Type B pancreatic cell (in vitro differentiated cells): ENCODE measurements at regions not wholly inside any gene's neighbourhood (a gene's known extent, or its start where the extent isn't known, plus 50 kb on each side); places are given as distances from the start of the nearest gene placed in this dataset.

ENCODE experiments used
- DNase-seq: peaks from one replicate; pipeline ENCODE4 v3.0.0; 2021; ENCODE audit warnings: mixed read lengths; ENCODE audit not compliant: unreplicated experiment; ENCODE audit errors: extremely low spot score
- H3K27ac Mint-ChIP-seq: 2 replicates; pipeline ENCODE4 v1.8.0; 2021; ENCODE audit warnings: mild to moderate bottlenecking, mixed read lengths
- H3K27me3 Mint-ChIP-seq: 2 replicates; pipeline ENCODE4 v1.8.0; 2021; ENCODE audit warnings: mixed read lengths
- H3K36me3 Mint-ChIP-seq: 2 replicates; pipeline ENCODE4 v1.8.0; 2021; ENCODE audit warnings: mixed read lengths
- H3K4me1 Mint-ChIP-seq: one replicate; pipeline ENCODE4 v1.8.0; 2021; ENCODE audit warnings: mixed read lengths; ENCODE audit not compliant: unreplicated experiment
- H3K4me3 Mint-ChIP-seq: 2 replicates; pipeline ENCODE4 v1.8.0; 2021; ENCODE audit warnings: mild to moderate bottlenecking, mixed read lengths
- H3K9me3 Mint-ChIP-seq: 2 replicates; pipeline ENCODE4 v1.8.0; 2021; ENCODE audit warnings: mixed read lengths
- CTCF ChIP-seq: fragments of 200-600 bp; sonication (generic); conservative IDR thresholded peaks from 2 replicates; pipeline ENCODE4 v1.5.0; 2021; ENCODE audit warnings: antibody characterized with exemption, mild to moderate bottlenecking

GRCh38 chr2:118168615-118169014 lies 80.3 kb downstream of the INSIG2 start:
- no peak for TF ChIP-seq CTCF
- Mint-ChIP-seq H3K36me3 (no peaks in the 10 kb centered on the region), H3K27me3 (peaks cover 2% of the 10 kb centered on the region), H3K27ac (no peak overlapping the region), H3K9me3 (no peaks in the 10 kb centered on the region), H3K4me3 (no peak overlapping the region), H3K4me1 (no peaks in the 10 kb centered on the region)
- DNase-seq: no peak

- no peaks in the 10 kb centered on the region for H3K27me3 Mint-ChIP-seq
- H3K27ac Mint-ChIP-seq: no peak overlapping the region
- no peaks in the 10 kb centered on the region for H3K36me3 Mint-ChIP-seq
- no peaks in the 10 kb centered on the region for H3K9me3 Mint-ChIP-seq
- DNase-seq: no peak
- no peak overlapping the region for H3K4me3 Mint-ChIP-seq
- no peak for TF ChIP-seq CTCF
- no peaks in the 10 kb centered on the region for H3K4me1 Mint-ChIP-seq
Observed at GRCh38 chr2:118167026-118167425, 78.8 kb downstream of the INSIG2 start.

GRCh38 chr2:118166242-118166641 lies 78.0 kb downstream of the INSIG2 start:
- DNase-seq: no peak
- H3K4me1 Mint-ChIP-seq: no peaks in the 10 kb centered on the region
- no peaks in the 10 kb centered on the region for H3K27me3 Mint-ChIP-seq
- H3K9me3 Mint-ChIP-seq: no peaks in the 10 kb centered on the region
- H3K36me3 Mint-ChIP-seq: no peaks in the 10 kb centered on the region
- no peak for TF ChIP-seq CTCF
- H3K27ac Mint-ChIP-seq: no peak overlapping the region
- no peak overlapping the region for H3K4me3 Mint-ChIP-seq

GRCh38 chr2:118165595-118165994 lies 77.3 kb downstream of the INSIG2 start:
- no peak for DNase-seq
- Mint-ChIP-seq H3K9me3 (no peaks in the 10 kb centered on the region), H3K27me3 (no peaks in the 10 kb centered on the region), H3K27ac (no peak overlapping the region), H3K4me3 (no peak overlapping the region), H3K4me1 (no peaks in the 10 kb centered on the region), H3K36me3 (no peaks in the 10 kb centered on the region)
- TF ChIP-seq CTCF: no peak
